Gastrocnemius medialis (tissue), 4 donors: ENCODE measurements at regions not wholly inside any gene's neighbourhood (a gene's known extent, or its start where the extent isn't known, plus 50 kb on each side); places are given as distances from the start of the nearest gene placed in this dataset.

Experiments
- ATAC-seq, 2 donors: fragments of 150-250 bp; one replicate each; pipeline ENCODE4 v1.9.1; 2016
- DNase-seq, 2 donors: peaks; one replicate each; pipeline ENCODE4 v3.0.0-alpha.2; 2019
- H3K27ac ChIP-seq, 4 donors: fragments of 200-600 bp; sonication (generic); 1 replicate in 1 of 4; 2 replicates in 3 of 4; pipeline ENCODE4 v1.5.1; 2016 to 2018; ENCODE audit warnings: mild to moderate bottlenecking in 2 of 4, moderate library complexity in 1 of 4
- H3K27me3 ChIP-seq, 3 donors: fragments of 200-600 bp; sonication (generic) in 2 of 3; 1 replicate in 1 of 3; 2 replicates in 2 of 3; pipeline versions ENCODE4 v1.5.1 to v1.6.0; 2016 to 2019; ENCODE audit warnings: mild to moderate bottlenecking in 1 of 3, moderate library complexity in 1 of 3
- H3K36me3 ChIP-seq, 2 donors: fragments of 200-600 bp; sonication (generic) in 1 of 2; one replicate each; pipeline ENCODE4 v1.5.1; 2017 to 2018
- H3K4me1 ChIP-seq, 2 donors: fragments of 200-600 bp; sonication (generic) in 1 of 2; one replicate each; pipeline ENCODE4 v1.5.1; 2016 to 2017; ENCODE audit warnings: mild to moderate bottlenecking in 2 of 2
- H3K4me3 ChIP-seq, 4 donors: fragments of 200-600 bp; sonication (generic) in 3 of 4; 1 replicate in 1 of 4; 2 replicates in 3 of 4; pipeline ENCODE4 v1.5.1; 2016 to 2019; ENCODE audit warnings: mild to moderate bottlenecking in 2 of 4
- H3K9me3 ChIP-seq, 3 donors: fragments of 200-600 bp; sonication (generic) in 2 of 3; 1 replicate in 1 of 3; 2 replicates in 2 of 3; pipeline ENCODE4 v1.5.1; 2016 to 2019
- POLR2A ChIP-seq, 2 donors: fragments of 450-650 bp; IDR thresholded peaks; one replicate each; pipeline ENCODE4 v1.6.1; 2017; ENCODE audit warnings: antibody characterized with exemption in 2 of 2, mild to moderate bottlenecking in 2 of 2, moderate library complexity in 2 of 2
- in situ Hi-C, 4 donors: fragments of 200-750 bp; cut with MboI; loops; one replicate each; pipeline versions ENCODE4 v1.15.0 to v1.8.0; 2017; ENCODE audit warnings: low sequenced_read_pairs in 4 of 4
- intact Hi-C: fragments of 100-400 bp; cut with DNase I; formaldehyde crosslinking; loops from one replicate; pipeline ENCODE4 v1.15.1; 2023; ENCODE audit warnings: low total_unique reads
- TF ChIP-seq, protein P1 (sequence below), 5 experiments: fragments of 450-650 bp in 3 of 5; fragments of 200-600 bp in 2 of 5; sonication (generic) in 2 of 5; IDR thresholded peaks in 4 of 5; conservative IDR thresholded peaks in 1 of 5; 1 replicate in 4 of 5; 2 replicates in 1 of 5; pipeline ENCODE4 v1.5.1; 2016 to 2019; ENCODE audit warnings: antibody characterized with exemption in 5 of 5, mild to moderate bottlenecking in 3 of 5, moderate library complexity in 3 of 5

GRCh38 chr10:108411894-108412293 is 1247.4 kb upstream of the SORCS1 start:
- intact Hi-C loops = no loop called here
- no peaks in the 10 kb centered on the region for H3K9me3 ChIP-seq
- H3K27ac ChIP-seq = no peak overlapping the region
- no peaks in the 10 kb centered on the region for H3K36me3 ChIP-seq
- no peak for TF ChIP-seq POLR2A (IDR thresholded peaks at IDR 0.05)
- TF ChIP-seq, protein P1, sequence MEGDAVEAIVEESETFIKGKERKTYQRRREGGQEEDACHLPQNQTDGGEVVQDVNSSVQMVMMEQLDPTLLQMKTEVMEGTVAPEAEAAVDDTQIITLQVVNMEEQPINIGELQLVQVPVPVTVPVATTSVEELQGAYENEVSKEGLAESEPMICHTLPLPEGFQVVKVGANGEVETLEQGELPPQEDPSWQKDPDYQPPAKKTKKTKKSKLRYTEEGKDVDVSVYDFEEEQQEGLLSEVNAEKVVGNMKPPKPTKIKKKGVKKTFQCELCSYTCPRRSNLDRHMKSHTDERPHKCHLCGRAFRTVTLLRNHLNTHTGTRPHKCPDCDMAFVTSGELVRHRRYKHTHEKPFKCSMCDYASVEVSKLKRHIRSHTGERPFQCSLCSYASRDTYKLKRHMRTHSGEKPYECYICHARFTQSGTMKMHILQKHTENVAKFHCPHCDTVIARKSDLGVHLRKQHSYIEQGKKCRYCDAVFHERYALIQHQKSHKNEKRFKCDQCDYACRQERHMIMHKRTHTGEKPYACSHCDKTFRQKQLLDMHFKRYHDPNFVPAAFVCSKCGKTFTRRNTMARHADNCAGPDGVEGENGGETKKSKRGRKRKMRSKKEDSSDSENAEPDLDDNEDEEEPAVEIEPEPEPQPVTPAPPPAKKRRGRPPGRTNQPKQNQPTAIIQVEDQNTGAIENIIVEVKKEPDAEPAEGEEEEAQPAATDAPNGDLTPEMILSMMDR (IDR thresholded peaks at IDR 0.05 in 4 of 5, conservative IDR thresholded peaks at IDR 0.05 in 1 of 5) = no peak
- DNase-seq (no peak), ATAC-seq (no peak)
- H3K4me3 ChIP-seq = no peak overlapping the region
- in situ Hi-C loops = no loop called here
- H3K4me1 ChIP-seq = no peaks in the 10 kb centered on the region
- no peaks in the 10 kb centered on the region for H3K27me3 ChIP-seq

GRCh38 chr10:108411206-108411605 is 1246.7 kb upstream of the SORCS1 start:
- no peak overlapping the region for H3K4me3 ChIP-seq
- in situ Hi-C loops (no loop called here), intact Hi-C loops (no loop called here)
- DNase-seq = no peak
- H3K27ac ChIP-seq = no peak overlapping the region
- ATAC-seq = no peak
- no peaks in the 10 kb centered on the region for H3K36me3 ChIP-seq
- H3K4me1 ChIP-seq = no peaks in the 10 kb centered on the region
- H3K9me3 ChIP-seq = no peaks in the 10 kb centered on the region
- TF ChIP-seq POLR2A (IDR thresholded peaks at IDR 0.05) = no peak
- TF ChIP-seq, protein P1 (IDR thresholded peaks at IDR 0.05 in 4 of 5, conservative IDR thresholded peaks at IDR 0.05 in 1 of 5) = no peak
- H3K27me3 ChIP-seq = no peaks in the 10 kb centered on the region

DNA sequence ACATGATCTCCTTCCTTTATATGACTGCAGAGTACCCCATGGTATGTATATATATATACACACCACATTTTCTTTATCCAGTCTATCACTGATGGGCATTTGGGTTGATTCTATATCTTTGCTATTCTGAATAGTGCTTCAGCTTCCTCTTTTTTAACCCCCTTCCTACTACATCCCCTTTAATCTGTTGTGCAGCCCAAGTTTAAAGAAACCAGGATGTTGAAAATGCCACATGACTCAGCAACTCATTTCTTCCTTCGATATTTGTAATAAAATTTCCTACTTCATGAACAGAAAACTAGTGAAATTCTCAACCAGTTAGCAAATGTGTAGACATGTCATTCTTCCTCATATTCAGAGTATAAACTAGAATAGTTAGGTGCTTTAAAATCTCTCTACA is 1245.7 kb upstream of the SORCS1 start:
- ATAC-seq (no peak), DNase-seq (no peak)
- no peak overlapping the region for H3K4me3 ChIP-seq
- in situ Hi-C loops = no loop called here
- no peaks in the 10 kb centered on the region for H3K9me3 ChIP-seq
- no peaks in the 10 kb centered on the region for H3K27me3 ChIP-seq
- H3K36me3 ChIP-seq = no peaks in the 10 kb centered on the region
- no peaks in the 10 kb centered on the region for H3K4me1 ChIP-seq
- TF ChIP-seq, protein P1 (IDR thresholded peaks at IDR 0.05 in 4 of 5, conservative IDR thresholded peaks at IDR 0.05 in 1 of 5) = no peak
- TF ChIP-seq POLR2A (IDR thresholded peaks at IDR 0.05) = no peak
- intact Hi-C loops = no loop called here
- H3K27ac ChIP-seq = no peak overlapping the region

- no peaks in the 10 kb centered on the region for H3K36me3 ChIP-seq
- no peaks in the 10 kb centered on the region for H3K9me3 ChIP-seq
- in situ Hi-C loops = no loop called here
- no peaks in the 10 kb centered on the region for H3K27me3 ChIP-seq
- DNase-seq (no peak), ATAC-seq (no peak)
- no peak overlapping the region for H3K4me3 ChIP-seq
- TF ChIP-seq POLR2A (IDR thresholded peaks at IDR 0.05) = no peak
- TF ChIP-seq, protein P1 (IDR thresholded peaks at IDR 0.05 in 4 of 5, conservative IDR thresholded peaks at IDR 0.05 in 1 of 5) = no peak
- no peak overlapping the region for H3K27ac ChIP-seq
- H3K4me1 ChIP-seq = no peaks in the 10 kb centered on the region
- intact Hi-C loops = no loop called here
Measured at GRCh38 chr10:108409306-108409705, 1244.8 kb upstream of the SORCS1 start.

DNA sequence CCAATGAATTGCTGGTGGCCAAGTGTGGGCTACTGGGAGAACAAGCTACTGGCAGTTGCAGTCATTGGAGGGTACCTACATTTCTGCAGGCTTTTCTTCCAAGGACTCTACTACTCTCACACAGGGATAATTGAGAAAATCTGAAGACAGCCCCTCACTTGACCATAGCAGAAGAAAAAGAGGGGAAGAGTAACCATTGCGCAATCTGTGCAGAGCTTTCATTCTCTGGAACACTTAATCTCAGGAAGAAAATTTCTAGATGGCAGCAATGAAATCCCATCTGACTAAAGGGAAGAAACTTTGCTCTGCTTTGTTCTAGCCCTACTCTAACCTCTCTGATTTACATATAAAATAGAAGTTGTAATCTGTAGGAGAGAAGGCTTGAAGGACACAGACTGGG is 1239.6 kb upstream of the SORCS1 start:
- Histone ChIP-seq H3K36me3 (no peaks in the 10 kb centered on the region), H3K4me1 (no peaks in the 10 kb centered on the region), H3K9me3 (no peaks in the 10 kb centered on the region), H3K4me3 (no peak overlapping the region), H3K27ac (no peak overlapping the region), H3K27me3 (no peaks in the 10 kb centered on the region)
- ATAC-seq = no peak
- DNase-seq = no peak
- in situ Hi-C loops (no loop called here), intact Hi-C loops (no loop called here)
- TF ChIP-seq, protein P1 (IDR thresholded peaks at IDR 0.05 in 4 of 5, conservative IDR thresholded peaks at IDR 0.05 in 1 of 5) = no peak
- TF ChIP-seq POLR2A (IDR thresholded peaks at IDR 0.05) = no peak
